ENCODE measurements at regions not wholly inside any gene's neighbourhood (a gene's known extent, or its start where the extent isn't known, plus 50 kb on each side); places are given as distances from the start of the nearest gene placed in this dataset.

- no peak overlapping the region for H3K4me3 ChIP-seq (replicated peaks in 1 of 2; ENCODE audit: low read depth in 2 of 2, low read length in 2 of 2)
- DNase-seq (ENCODE audit: low read depth in 2 of 2), result peak; percentile 75 to 83
- TF ChIP-seq CTCF (IDR thresholded peaks at IDR 0.05; ENCODE audit: low read depth, low read length), result peak; percentile 65
Measured at GRCh38 chr16:9033125-9033830, 58.2 kb upstream of the HAPSTR1 start.

- no peak for TF ChIP-seq CTCF (IDR thresholded peaks at IDR 0.05; ENCODE audit: low read depth, low read length)
- DNase-seq (ENCODE audit: low read depth in 2 of 2), result no peak
- H3K4me3 ChIP-seq (replicated peaks in 1 of 2; ENCODE audit: low read depth in 2 of 2, low read length in 2 of 2), result no peak overlapping the region
Measured at GRCh38 chr16:9034056-9034455, 57.4 kb upstream of the HAPSTR1 start.

- TF ChIP-seq CTCF (IDR thresholded peaks at IDR 0.05; ENCODE audit: low read depth, low read length), result no peak
- no peak overlapping the region for H3K4me3 ChIP-seq (replicated peaks in 1 of 2; ENCODE audit: low read depth in 2 of 2, low read length in 2 of 2)
- no peak for DNase-seq (ENCODE audit: low read depth in 2 of 2)
Measured at GRCh38 chr16:9035996-9036395, 55.4 kb upstream of the HAPSTR1 start.

GRCh38 chr16:9039210-9039609 lies 52.2 kb upstream of the HAPSTR1 start:
- no peak overlapping the region for H3K4me3 ChIP-seq (replicated peaks in 1 of 2; ENCODE audit: low read depth in 2 of 2, low read length in 2 of 2)
- DNase-seq (ENCODE audit: low read depth in 2 of 2), result peak; percentile 27 to 43

GRCh38 chr16:9040800-9041412 lies 50.5 kb upstream of the HAPSTR1 start:
- H3K4me3 ChIP-seq (replicated peaks in 1 of 2; ENCODE audit: low read depth in 2 of 2, low read length in 2 of 2), result no peak overlapping the region
- DNase-seq (ENCODE audit: low read depth in 2 of 2), result no peak
- no peak for TF ChIP-seq CTCF (IDR thresholded peaks at IDR 0.05; ENCODE audit: low read depth, low read length)

More at GRCh38 chr16:9039210-9039609, 52.2 kb upstream of the HAPSTR1 start:
- no peak for TF ChIP-seq CTCF (IDR thresholded peaks at IDR 0.05; ENCODE audit: low read depth, low read length)

Measured in cardiac fibroblast (primary cell).